ENCODE measurements at regions not wholly inside any gene's neighbourhood (a gene's known extent, or its start where the extent isn't known, plus 50 kb on each side); places are given as distances from the start of the nearest gene placed in this dataset.

- Mint-ChIP-seq H3K4me1 (peaks cover 33% of the 10 kb centered on the region), H3K4me3 (no peak overlapping the region)
- ATAC-seq, result no peak
Measured at GRCh38 chr13:44299152-44299943, 74.3 kb upstream of the SERP2 start.

GRCh38 chr13:44300895-44301638, 72.6 kb upstream of the SERP2 start:
- Mint-ChIP-seq H3K27me3 (peaks cover 18% of the 10 kb centered on the region), H3K36me3 (ENCODE audit: low read depth) (no peaks in the 10 kb centered on the region), H3K4me3 (no peak overlapping the region), H3K9me3 (ENCODE audit: low read depth) (no peaks in the 10 kb centered on the region), H3K27ac (peak overlapping the region; percentile 58), H3K4me1 (peaks cover 36% of the 10 kb centered on the region)
- POLR2A ChIA-PET, result no interaction called here
- CTCF ChIA-PET, result interaction anchor here (0.6 kb wide), 2 partner anchors 373 to 378 kb away, joined by 3 read pairs; no protein-coding TSS in a partner anchor
- peak; percentile 92 for ATAC-seq
- intact Hi-C loops (cut with DNase I, micrococcal nuclease), result no loop called here
- DNase-seq, result peak; percentile 57

More at GRCh38 chr13:44299152-44299943, 74.3 kb upstream of the SERP2 start:
- Mint-ChIP-seq H3K27me3 (peaks cover 16% of the 10 kb centered on the region), H3K36me3 (ENCODE audit: low read depth) (no peaks in the 10 kb centered on the region), H3K9me3 (ENCODE audit: low read depth) (no peaks in the 10 kb centered on the region), H3K27ac (no peak overlapping the region)
- CTCF ChIA-PET, result interaction anchor here (0.7 kb wide), 1 partner anchor 270 kb away, joined by 3 read pairs; no protein-coding TSS in a partner anchor
- no peak for DNase-seq
- POLR2A ChIA-PET, result no interaction called here
- intact Hi-C loops (cut with DNase I, micrococcal nuclease), result no loop called here

- no peaks in the 10 kb centered on the region for H3K9me3 Mint-ChIP-seq (ENCODE audit: low read depth)
- DNase-seq (no peak), ATAC-seq (no peak)
- no peaks in the 10 kb centered on the region for H3K36me3 Mint-ChIP-seq (ENCODE audit: low read depth)
- no peak overlapping the region for H3K4me3 Mint-ChIP-seq
- ChIA-PET CTCF (interaction anchor here (0.6 to 1.5 kb wide), 4 partner anchors 41 to 379 kb away, joined by 3 to 4 read pairs (median 3); no protein-coding TSS in a partner anchor), POLR2A (no interaction called here)
- intact Hi-C loops (cut with DNase I, micrococcal nuclease), result no loop called here
- peaks cover 41% of the 10 kb centered on the region for H3K4me1 Mint-ChIP-seq
- H3K27ac Mint-ChIP-seq, result peak overlapping the region; percentile 58
- peaks cover 18% of the 10 kb centered on the region for H3K27me3 Mint-ChIP-seq
Measured at GRCh38 chr13:44301639-44302015, 72.0 kb upstream of the SERP2 start.

GRCh38 chr13:44302233-44302632, 71.4 kb upstream of the SERP2 start:
- ATAC-seq, result no peak
- H3K4me3 Mint-ChIP-seq, result no peak overlapping the region
- no peaks in the 10 kb centered on the region for H3K9me3 Mint-ChIP-seq (ENCODE audit: low read depth)
- no peaks in the 10 kb centered on the region for H3K36me3 Mint-ChIP-seq (ENCODE audit: low read depth)
- ChIA-PET POLR2A (no interaction called here), CTCF (interaction anchor here (0.6 to 1.5 kb wide), 3 partner anchors 13 to 73 kb away, joined by 3 to 4 read pairs (median 3); no protein-coding TSS in a partner anchor)
- H3K27ac Mint-ChIP-seq, result no peak overlapping the region
- intact Hi-C loops (cut with DNase I, micrococcal nuclease), result no loop called here
- no peak for DNase-seq
- H3K27me3 Mint-ChIP-seq, result peaks cover 15% of the 10 kb centered on the region
- peaks cover 46% of the 10 kb centered on the region for H3K4me1 Mint-ChIP-seq

- peak; percentile 15 for ATAC-seq
- POLR2A ChIA-PET, result interaction anchor here (0.7 kb wide), 1 partner anchor 260 kb away, joined by 3 read pairs; no protein-coding TSS in a partner anchor
- Mint-ChIP-seq H3K27me3 (peaks cover 15% of the 10 kb centered on the region), H3K36me3 (ENCODE audit: low read depth) (no peaks in the 10 kb centered on the region), H3K27ac (no peak overlapping the region), H3K9me3 (ENCODE audit: low read depth) (no peaks in the 10 kb centered on the region), H3K4me3 (no peak overlapping the region), H3K4me1 (peaks cover 50% of the 10 kb centered on the region)
- DNase-seq, result no peak
- CTCF ChIA-PET, result interaction anchor here (1.3 to 1.5 kb wide), 2 partner anchors 12 to 43 kb away, joined by 3 to 4 read pairs; no protein-coding TSS in a partner anchor
- intact Hi-C loops (cut with DNase I, micrococcal nuclease), result no loop called here
Measured at GRCh38 chr13:44302940-44303575, 70.6 kb upstream of the SERP2 start.

GRCh38 chr13:44303681-44304432, 69.8 kb upstream of the SERP2 start:
- Mint-ChIP-seq H3K27ac (no peak overlapping the region), H3K36me3 (ENCODE audit: low read depth) (no peaks in the 10 kb centered on the region), H3K4me3 (no peak overlapping the region), H3K4me1 (peaks cover 50% of the 10 kb centered on the region), H3K9me3 (ENCODE audit: low read depth) (no peaks in the 10 kb centered on the region), H3K27me3 (peaks cover 15% of the 10 kb centered on the region)
- intact Hi-C loops (cut with DNase I, micrococcal nuclease), result no loop called here
- ATAC-seq (no peak), DNase-seq (no peak)
- CTCF ChIA-PET, result interaction anchor here (1.3 kb wide), 1 partner anchor 11 kb away, joined by 3 read pairs; no protein-coding TSS in a partner anchor
- POLR2A ChIA-PET, result interaction anchor here (0.7 kb wide), 1 partner anchor 261 kb away, joined by 3 read pairs; no protein-coding TSS in a partner anchor

- Mint-ChIP-seq H3K4me3 (no peak overlapping the region), H3K4me1 (peaks cover 50% of the 10 kb centered on the region), H3K27ac (no peak overlapping the region), H3K9me3 (ENCODE audit: low read depth) (no peaks in the 10 kb centered on the region), H3K36me3 (ENCODE audit: low read depth) (no peaks in the 10 kb centered on the region), H3K27me3 (peaks cover 12% of the 10 kb centered on the region)
- ATAC-seq (no peak), DNase-seq (no peak)
- POLR2A ChIA-PET, result no interaction called here
- intact Hi-C loops (cut with DNase I, micrococcal nuclease), result no loop called here
- CTCF ChIA-PET, result no interaction called here
Measured at GRCh38 chr13:44304433-44304725, 69.2 kb upstream of the SERP2 start.

- intact Hi-C loops (cut with DNase I, micrococcal nuclease), result no loop called here
- DNase-seq, result no peak
- H3K9me3 Mint-ChIP-seq (ENCODE audit: low read depth), result no peaks in the 10 kb centered on the region
- CTCF ChIA-PET, result no interaction called here
- H3K27ac Mint-ChIP-seq, result no peak overlapping the region
- no peak for ATAC-seq
- peaks cover 10% of the 10 kb centered on the region for H3K27me3 Mint-ChIP-seq
- H3K36me3 Mint-ChIP-seq (ENCODE audit: low read depth), result no peaks in the 10 kb centered on the region
- H3K4me3 Mint-ChIP-seq, result no peak overlapping the region
- POLR2A ChIA-PET, result no interaction called here
- H3K4me1 Mint-ChIP-seq, result peaks cover 48% of the 10 kb centered on the region
Measured at GRCh38 chr13:44305286-44305685, 68.3 kb upstream of the SERP2 start.

- H3K4me3 Mint-ChIP-seq, result no peak overlapping the region
- intact Hi-C loops (cut with DNase I, micrococcal nuclease), result no loop called here
- POLR2A ChIA-PET, result no interaction called here
Measured at GRCh38 chr13:44305917-44306370, 67.7 kb upstream of the SERP2 start.

GRCh38 chr13:44306371-44307192, 67.0 kb upstream of the SERP2 start:
- POLR2A ChIA-PET, result interaction anchor here (0.7 kb wide), 1 partner anchor 220 kb away, joined by 3 read pairs; no protein-coding TSS in a partner anchor
- CTCF ChIA-PET, result interaction anchor here (0.6 to 1.0 kb wide), 2 partner anchors 17 to 26 kb away, joined by 3 to 4 read pairs; no protein-coding TSS in a partner anchor
- Mint-ChIP-seq H3K27me3 (peaks cover 12% of the 10 kb centered on the region), H3K9me3 (ENCODE audit: low read depth) (no peaks in the 10 kb centered on the region), H3K4me1 (peaks cover 36% of the 10 kb centered on the region), H3K36me3 (ENCODE audit: low read depth) (no peaks in the 10 kb centered on the region), H3K27ac (peak overlapping the region; percentile 34), H3K4me3 (no peak overlapping the region)
- ATAC-seq (no peak), DNase-seq (peak; percentile 16)
- intact Hi-C loops (cut with DNase I, micrococcal nuclease), result no loop called here

More at GRCh38 chr13:44305917-44306370, 67.7 kb upstream of the SERP2 start:
- DNase-seq (no peak), ATAC-seq (no peak)
- CTCF ChIA-PET, result no interaction called here
- peaks cover 43% of the 10 kb centered on the region for H3K4me1 Mint-ChIP-seq
- H3K27me3 Mint-ChIP-seq, result peaks cover 9% of the 10 kb centered on the region
- H3K36me3 Mint-ChIP-seq (ENCODE audit: low read depth), result no peaks in the 10 kb centered on the region
- no peak overlapping the region for H3K27ac Mint-ChIP-seq
- no peaks in the 10 kb centered on the region for H3K9me3 Mint-ChIP-seq (ENCODE audit: low read depth)

Measured in activated CD4-positive, alpha-beta T cell treated with anti-CD3 and anti-CD28 coated beads for 36 hours (primary cell).